H4 (cell line): ENCODE measurements at regions not wholly inside any gene's neighbourhood (a gene's known extent, or its start where the extent isn't known, plus 50 kb on each side); places are given as distances from the start of the nearest gene placed in this dataset.
"Not testable (repeated sequence)": the region's sequence is repeated elsewhere in the genome, so short reads cannot be mapped to it uniquely, and the experiment has no call there.

Experiments
- DNase-seq: peaks from one replicate; pipeline ENCODE4 v3.0.0-alpha.2; 2015; ENCODE audit warnings: low spot score

DNA sequence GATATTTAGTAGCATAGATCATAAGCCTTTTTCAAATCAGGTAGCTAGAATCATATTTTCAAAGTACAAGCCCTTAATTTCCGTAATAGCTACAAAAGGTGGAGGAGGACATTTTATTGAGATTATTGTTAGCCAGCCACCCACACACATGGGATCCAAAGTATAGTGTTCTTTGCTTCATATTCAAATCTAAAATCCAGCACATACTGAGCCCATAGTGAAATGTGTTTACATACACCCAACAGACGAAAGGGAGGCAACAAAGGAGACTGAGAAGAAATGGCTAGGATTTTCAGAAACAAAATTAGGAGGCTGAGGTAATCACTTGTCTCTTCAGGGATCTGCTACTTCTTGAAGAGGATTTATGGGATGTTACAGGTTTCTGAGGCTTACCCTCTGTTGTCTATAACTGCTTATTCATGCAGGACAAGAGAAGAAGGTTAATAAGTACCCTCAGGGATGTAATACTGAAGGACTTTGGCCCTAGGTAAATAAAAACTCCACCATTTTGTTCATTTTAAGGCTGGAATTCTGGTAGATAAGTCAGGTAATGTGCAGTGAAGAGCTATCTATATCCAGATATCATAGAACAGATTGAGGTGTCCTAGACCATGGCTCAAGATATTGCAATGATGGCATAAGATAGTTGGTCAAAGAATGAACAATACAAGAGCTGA is 182.1 kb downstream of the SPDYE17 start:
- not testable (repeated sequence) for DNase-seq

DNA sequence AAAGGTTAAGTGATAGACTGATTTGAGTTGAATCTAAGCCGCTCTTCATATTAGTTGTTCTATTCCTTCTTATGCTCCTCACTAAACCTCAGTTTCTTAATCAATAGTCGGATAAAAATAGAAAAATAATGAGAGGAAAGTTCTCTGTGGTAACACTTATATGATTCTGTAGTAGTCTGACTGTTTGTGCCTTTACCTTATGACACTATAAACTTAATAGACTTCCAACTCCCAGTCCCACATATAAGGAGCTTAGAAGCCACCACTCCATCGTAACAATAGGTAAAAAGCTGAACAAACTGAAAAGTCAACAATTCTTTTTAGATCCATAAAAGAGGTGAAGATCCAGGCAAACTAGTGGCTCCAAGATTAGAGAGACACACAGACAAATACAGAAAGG is 192.3 kb downstream of the SPDYE17 start:
- DNase-seq: not testable (repeated sequence)

DNA sequence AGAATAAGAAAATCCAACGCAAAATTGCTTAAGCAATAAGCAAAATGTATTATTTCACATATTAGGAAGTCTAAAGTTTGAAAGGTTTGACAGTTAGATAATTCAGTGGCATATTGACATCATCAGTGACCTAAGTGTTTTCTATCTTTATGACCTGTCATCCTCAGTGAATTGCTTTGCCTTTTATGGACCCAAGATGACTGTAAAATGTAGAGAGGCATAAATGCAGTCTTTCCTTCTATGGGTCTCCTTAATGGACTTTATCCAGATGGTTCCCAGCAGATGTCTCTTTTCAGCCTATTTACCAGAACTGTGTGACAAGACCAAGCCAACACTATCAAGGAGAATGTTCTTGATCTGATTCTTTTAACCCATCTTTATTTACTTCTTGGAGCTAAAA is 192.9 kb downstream of the SPDYE17 start:
- not testable (repeated sequence) for DNase-seq

DNA sequence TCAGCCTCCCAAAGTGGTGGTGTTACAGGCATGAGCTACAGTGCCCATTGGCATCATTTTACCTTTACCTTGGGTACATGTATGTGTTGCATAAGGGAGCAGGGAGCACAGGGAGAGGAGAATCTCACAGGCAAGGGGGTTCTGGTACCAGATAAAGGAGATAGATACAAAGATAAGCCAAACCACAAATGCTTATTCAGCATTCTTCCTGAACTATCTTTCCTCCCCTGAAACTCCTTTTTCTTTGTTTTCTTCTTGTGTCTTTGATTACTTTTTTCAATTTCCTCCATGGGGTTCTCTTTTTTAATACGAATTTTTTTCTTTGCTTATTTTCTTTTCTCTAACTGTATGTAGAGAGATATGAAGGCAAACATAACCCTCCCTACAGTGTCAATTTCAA is 193.8 kb downstream of the SPDYE17 start:
- DNase-seq: not testable (repeated sequence)

DNA sequence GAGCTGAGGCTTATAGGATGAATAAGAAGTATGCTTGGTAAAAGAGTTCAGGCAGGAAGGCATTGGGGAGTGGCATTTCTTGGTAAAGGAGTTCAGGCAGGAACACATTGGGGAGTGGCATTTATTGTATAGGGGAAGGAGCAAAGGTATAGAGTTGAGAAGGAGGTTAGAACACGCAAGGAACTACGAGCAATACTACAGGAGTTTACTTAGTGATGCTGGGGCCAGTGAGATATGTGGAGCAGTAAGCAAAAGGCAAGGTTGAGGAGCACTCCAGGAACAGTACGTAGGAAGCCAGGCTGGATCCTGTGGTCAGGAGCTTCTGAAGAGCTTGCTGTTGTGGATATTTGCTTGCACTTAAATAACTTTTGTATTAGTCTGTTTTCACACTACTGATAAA is 202.2 kb upstream of the POMZP3 start:
- DNase-seq: not testable (repeated sequence)

DNA sequence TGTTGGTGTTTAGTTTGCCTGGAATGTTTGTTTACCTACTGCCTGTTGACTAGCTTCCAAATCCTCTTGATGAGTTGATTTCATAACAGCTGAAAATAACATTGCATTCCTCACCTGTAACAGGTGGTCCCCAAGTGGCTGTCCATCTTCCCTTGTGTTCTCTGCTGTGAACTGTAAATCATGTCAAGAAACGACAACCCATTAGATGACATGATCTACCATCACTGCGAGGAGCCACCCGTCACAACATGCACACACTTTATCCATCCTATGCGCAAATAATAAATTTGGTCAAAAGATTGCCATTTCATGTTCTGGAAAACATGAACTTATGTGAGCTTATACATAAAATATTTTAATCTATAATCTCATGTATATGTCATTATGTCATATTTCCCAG is 199.1 kb upstream of the POMZP3 start:
- DNase-seq: not testable (repeated sequence)

DNA sequence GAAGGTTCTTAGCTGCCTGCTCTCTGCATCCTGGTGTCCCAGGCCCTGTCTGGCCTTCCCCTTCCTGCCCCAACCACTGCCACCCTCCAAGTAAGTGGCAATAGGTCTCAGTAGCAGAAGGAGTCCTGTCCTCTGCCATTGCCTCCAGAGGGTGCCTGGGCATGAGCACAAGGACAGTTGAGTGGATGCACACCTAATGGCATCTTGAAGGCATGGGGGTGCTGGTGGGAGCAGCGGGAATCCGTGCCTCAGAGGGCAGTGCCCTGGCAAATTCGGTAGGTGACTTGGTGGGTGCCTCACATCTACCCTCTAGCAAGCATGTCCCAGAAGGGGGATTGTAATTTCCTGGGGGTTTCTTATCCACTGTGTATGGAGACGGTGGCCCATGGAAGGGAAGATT is 182.8 kb upstream of the POMZP3 start:
- DNase-seq: not testable (repeated sequence)

DNA sequence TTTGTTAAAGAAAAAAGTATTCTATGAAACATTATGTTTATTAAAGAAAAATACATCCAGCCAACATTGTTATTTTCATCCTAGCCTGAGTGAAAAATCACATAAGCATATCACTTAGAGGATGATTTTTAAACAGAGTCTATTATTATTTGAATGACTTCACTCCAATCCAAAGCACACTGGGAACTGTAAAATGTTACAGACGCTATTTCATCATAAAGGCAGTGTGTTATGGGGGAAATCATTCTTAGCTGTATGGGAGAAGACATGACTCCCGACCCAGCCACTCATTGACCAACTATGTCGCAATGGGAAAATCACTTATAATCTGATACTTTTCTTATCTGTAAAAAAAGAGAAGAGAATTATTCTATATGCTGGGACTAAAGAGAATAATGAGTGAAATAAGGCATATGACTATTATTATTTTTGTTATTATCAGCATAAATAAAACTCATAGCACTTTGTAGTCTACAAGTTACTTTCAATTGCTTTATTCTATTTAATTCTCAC is 180.6 kb upstream of the POMZP3 start:
- DNase-seq: not testable (repeated sequence)

DNA sequence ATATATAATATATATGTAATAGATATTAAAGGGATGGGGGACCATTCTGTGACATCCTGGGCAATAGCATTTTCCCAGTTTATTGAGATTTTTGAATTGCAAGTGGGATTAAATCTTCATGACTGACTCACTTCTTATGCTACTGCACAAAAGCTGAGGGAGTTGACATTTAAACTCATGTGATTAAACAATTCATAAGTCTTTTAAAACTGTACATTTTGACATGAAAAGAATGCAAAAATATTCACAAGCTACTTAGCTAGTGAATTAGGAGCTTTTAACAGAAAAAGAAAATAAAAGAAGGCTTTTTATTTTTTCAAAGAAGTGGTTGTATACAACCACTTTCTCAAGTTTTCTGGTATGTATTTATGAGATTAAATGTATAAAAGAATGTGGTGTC is 179.4 kb upstream of the POMZP3 start:
- DNase-seq: not testable (repeated sequence)

DNA sequence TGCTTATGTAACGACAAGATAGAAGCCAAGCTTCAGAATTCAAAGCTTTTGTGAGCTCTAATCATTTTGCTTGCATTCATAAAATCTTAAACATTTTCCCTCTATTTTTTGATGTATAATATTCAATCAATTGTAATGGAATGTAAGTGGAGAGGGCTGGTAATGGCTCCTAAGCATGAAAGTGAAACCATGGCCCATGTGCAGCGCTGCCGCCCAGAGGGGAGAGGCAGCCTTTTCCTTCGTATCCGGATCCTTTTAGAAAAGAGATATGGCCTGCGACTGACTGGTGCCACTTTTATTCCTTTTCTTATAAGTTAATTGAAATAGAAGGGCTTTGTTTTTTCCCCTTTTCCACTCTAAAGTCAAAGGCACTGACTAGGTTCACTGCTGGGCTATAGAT is 178.9 kb upstream of the POMZP3 start:
- DNase-seq: not testable (repeated sequence)

DNA sequence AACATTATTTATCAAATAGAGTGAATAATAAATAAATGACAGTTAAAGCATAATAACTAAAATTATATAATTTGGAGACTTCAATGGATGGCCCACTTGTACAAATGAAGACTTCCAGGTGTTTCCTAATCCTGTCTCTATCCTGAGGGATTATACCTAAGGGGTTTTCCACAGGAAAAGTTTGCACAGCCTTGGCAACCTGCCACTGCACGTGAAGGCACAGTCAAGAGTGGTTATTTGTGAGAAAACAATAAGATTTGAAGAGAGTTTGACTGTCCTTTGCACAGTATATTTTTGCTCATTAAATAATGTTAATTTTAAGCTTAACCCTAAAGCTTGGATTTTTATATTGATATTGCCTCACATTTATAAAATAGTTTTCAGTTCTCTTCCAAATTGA is 178.2 kb upstream of the POMZP3 start:
- DNase-seq: not testable (repeated sequence)

DNA sequence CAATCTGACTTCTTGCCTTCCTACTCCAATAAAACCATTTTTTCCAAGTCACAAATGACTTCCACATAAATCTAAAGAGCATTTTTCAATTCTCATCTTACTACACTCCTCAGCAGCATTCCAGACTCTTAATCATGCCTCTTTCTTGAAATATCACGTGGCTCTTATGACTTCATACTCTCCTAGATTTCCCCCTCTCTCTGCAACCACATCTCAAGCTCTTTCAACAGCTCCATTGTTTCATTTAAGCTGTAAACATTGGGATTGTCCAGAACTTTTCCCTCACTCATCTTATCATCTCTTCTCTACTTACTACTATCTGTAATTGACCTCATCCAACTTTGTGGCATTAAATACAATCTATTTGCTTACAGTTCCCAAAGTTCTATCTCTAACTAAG is 170.6 kb upstream of the POMZP3 start:
- not testable (repeated sequence) for DNase-seq

DNA sequence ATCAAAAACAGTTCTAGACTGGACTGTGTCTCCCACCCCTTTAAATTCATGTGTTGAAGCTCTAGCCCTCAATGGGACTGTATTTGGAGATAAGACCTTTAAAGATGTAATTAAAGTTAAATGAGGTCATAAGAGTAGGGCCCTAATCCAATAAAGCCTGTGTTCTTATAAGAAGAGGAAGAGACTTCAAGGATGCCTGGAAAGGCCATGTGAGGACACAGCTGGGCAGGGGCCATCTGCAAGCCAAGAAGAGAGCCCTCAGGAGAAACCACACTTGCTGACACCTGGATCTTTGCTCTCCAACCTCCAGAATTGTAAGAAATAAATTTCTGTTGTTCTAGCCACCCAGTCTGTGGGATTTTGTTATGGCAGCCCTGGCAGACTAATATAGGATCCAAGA is 153.6 kb upstream of the POMZP3 start:
- not testable (repeated sequence) for DNase-seq

DNA sequence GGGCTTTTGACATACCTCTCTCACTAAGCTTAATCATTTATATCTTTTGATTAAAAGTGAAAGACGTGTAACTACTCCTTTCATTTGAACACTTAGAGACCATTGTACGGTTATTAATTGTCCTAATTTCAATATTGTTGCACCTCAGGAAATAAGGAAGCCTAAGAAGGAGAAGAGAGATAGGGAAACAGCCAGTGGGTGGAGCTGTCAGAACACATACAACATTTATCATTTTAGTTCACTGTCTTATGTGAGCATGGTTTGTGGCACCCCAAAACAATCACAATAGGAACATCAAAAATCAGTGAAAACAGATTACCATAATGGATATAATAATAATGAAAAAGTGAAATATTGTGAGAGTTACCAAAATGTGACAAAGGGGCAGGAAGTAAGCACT is 147.2 kb upstream of the POMZP3 start:
- not testable (repeated sequence) for DNase-seq

DNA sequence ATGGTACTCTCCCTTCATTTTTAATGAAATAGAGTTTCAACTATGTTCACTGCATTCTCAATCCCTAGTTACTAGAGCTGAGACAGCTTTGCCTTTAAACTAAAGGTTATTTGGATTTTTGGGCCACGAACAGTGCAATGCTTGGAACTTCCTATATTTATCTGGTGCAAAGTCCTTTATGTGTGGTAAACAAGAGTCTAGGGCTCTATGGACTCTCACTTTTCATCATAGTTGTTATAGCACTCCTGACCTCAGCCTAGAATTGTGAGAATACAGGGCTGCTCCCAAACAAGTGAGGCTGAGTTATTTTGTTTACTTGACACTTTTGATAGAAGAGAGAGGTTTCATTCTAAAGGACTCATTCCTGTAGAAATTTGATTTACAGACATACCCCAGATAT is 144.9 kb upstream of the POMZP3 start:
- not testable (repeated sequence) for DNase-seq

DNA sequence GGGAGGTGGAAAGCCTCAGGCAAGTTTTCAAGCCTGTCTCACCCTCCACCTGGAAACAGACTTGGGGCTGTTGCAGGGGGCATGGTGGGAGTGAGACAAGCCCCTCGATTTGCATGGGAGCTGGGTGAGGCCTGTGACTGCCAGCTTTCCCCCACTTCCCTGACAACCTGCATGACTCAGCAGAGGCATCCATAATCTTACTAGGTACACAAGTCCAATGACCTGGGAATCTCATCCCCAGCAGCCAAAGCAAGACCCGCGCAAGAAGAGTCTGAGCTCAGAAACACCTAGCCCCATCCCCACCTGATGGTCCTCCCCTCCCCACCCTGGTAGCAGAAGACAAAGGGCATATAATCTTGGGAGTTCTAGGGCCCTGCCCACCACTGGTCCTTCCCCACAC is 136.9 kb upstream of the POMZP3 start:
- DNase-seq: not testable (repeated sequence)

DNA sequence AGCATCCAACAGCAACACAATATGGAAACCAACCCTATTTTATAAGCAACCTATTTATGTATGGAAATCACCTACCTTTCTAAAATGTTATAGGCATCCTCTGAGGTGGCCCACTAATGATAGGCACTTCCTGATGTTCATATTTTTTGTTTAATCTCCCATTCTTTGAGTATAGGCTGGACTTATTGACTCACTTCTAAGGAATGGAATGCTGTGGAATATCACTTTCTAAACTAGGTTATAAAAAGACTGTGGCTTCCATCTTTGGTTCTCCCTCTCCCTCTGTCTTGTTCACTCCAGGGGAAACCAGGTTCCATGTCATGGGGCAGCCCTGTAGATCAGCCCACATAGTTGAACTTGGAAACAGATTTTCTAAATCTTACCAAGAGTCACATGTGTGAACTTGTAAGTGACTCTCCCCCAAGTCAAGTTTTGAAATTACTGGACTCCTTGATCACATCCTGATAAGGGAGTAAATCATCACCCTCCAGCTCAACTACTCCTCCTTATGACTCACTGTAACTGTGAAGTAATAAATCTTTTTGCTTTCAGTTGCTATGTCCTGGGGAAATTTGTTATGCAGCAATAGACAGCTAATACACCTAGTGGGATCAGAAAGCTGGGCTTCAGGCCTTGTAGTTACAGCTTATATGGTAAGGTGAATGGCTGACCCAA is 133.6 kb upstream of the POMZP3 start:
- DNase-seq: not testable (repeated sequence)

DNA sequence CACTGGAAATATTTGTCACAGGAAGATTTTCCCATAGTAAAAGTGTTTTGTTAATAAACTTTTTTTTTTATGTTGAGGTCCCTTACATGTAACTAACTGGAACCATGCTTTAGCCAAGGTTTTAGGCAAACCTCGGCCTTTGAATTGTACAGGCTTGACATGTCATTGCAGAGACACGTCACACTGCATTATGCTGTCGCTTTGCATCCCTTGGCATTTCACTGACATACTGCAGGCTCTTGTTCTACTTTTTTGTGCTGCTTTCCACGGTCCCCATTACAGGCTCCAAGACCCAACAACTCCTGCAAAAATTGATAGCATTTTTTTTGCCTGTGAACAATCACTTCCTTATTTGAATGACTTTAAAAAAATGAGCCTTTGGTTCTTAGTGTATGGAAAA is 112.5 kb upstream of the POMZP3 start:
- DNase-seq: not testable (repeated sequence)

DNA sequence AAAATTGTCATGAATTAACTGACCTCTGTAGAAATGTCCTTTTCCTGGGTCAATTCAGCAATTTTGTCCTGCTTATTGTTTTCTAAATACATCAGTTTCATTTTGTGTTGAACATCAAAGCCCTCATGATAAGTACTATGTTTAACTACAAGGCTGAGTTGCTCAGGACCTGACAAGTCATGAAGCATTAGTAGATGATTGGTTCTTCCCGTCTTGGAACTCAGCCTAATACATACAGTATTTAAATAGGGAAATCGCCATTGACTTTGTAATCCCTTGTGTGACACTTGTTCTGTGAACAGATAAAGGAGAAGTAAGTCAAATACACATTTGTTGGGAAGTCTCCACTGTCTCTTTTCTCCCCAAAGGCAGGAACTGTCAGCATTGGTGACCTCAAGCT is 109.6 kb upstream of the POMZP3 start:
- not testable (repeated sequence) for DNase-seq

DNA sequence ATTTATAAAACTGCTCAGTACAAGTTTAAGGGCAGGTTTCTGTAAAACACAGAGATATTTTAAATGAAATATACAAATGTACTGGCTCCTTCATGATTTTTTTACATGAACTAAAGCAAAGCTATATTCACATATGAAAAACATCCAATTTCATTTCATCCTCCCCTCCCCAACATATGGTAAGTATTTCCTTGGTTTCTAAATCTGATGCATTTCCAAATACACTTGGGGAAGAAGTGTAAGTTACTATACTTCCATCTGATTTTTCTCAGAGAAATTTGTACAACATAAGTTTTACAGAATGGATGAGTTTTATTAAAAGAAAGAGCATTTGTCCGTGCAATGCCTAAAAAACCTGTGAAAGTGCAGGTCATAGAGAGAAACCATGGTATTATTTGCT is 109.0 kb upstream of the POMZP3 start:
- not testable (repeated sequence) for DNase-seq

DNA sequence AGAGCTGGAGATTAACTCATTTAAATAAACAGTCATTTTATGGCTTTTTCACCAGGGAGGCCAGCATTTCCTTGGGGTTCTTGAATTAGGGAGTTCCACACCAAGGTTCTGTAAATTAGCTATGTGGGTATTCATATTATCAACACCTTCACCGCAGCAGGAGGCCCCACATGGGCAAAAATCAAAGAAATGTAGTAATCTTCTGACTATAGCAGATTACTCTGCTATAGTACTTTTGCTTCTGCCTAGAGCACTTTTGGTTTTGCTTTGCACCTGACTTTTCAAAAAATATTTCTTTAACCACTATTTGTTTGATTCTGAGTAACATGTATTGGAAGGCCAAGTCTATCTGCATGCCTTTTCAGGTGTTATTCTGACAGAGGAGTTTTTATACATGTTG is 108.6 kb upstream of the POMZP3 start:
- not testable (repeated sequence) for DNase-seq

DNA sequence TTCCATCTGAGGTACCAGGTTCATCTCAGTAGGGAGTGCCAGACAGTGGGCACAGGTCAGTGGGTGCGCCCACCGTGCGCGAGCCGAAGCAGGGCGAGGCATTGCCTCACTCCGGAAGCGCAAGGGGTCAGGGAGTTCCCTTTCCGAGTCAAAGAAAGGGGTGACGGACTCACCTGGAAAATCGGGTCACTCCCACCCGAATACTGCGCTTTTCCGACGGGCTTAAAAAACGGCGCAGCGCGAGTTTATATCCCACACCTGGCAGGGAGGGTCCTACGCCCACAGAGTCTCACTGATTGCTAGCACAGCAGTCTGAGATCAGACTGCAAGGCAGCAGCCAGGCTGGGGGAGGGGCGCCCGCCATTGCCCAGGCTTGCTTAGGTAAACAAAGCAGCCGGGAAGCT is 101.5 kb upstream of the POMZP3 start:
- not testable (repeated sequence) for DNase-seq

DNA sequence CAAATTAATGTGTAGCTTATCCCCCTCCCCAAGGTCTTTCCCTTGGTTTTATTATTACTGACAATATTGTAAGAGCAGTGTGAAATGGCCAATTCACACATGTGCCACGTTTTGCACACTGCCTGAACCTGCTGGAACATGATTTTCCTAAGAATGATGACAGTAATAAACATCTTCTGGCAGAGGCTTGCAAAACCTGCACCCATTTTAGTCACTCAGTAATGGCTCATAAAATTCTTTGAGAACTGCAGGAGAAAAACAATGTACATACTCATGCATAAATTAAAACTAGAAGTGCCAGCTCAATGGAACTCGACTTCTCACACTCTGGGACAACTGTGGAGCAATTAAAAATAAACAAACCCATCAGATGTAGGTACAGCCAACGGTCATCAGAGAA is 96.8 kb upstream of the POMZP3 start:
- not testable (repeated sequence) for DNase-seq
